ENCODE measurements at regions not wholly inside any gene's neighbourhood (a gene's known extent, or its start where the extent isn't known, plus 50 kb on each side); places are given as distances from the start of the nearest gene placed in this dataset.

DNA sequence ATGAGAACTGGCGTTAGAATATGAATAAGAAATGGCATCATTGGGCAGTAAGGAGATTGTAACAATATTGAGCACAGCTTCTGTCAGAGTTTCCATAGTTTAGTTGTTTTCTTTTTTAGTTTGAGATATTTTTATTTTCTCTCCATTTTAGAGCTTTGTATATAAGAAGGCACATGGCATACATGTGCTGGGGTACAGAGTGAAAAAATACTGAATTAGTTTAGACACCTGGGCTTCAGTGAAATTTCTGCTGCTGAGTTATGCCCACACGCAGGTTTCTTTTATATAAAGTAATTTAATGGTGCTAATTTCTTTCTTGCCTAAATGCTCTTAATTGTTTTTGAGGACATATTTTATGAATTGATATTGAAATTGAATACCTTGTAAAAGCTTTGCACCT, 53.6 kb upstream of the RWDD3 start:
- TF ChIP-seq CTCF (IDR thresholded peaks at IDR 0.05; ENCODE audit: low read length) (no peak), EZH2phosphoT487 (IDR thresholded peaks at IDR 0.05; ENCODE audit: low read length) (no peak), EZH2 (optimal IDR thresholded peaks at IDR 0.05; ENCODE audit: low read depth, low read length) (no peak)

Measured in MM.1S (cell line).